Kidney (tissue), 13 donors: ENCODE measurements at regions not wholly inside any gene's neighbourhood (a gene's known extent, or its start where the extent isn't known, plus 50 kb on each side); places are given as distances from the start of the nearest gene placed in this dataset.

Experiments
- DNase-seq, 5 donors: peaks; one replicate each; pipeline ENCODE4 v3.0.0-alpha.2; 2013 to 2020
- FAIRE-seq: peaks from 2 replicates; lab custom pipeline; 2012; peaks lifted over from hg19 to GRCh38; lab: Jason Lieb, UNC
- H3K27ac ChIP-seq, 2 donors: one replicate each; pipeline ENCODE4 v1.7.0; 2013; ENCODE audit warnings: low read depth in 2 of 2, low read length in 2 of 2, inconsistent platforms in 1 of 2
- H3K27me3 ChIP-seq: one replicate; pipeline ENCODE4 v1.7.1; 2013; ENCODE audit warnings: low read length, inconsistent platforms; ENCODE audit not compliant: control insufficient read depth, insufficient read depth
- H3K36me3 ChIP-seq, 3 donors: one replicate each; pipeline versions ENCODE4 v1.7.0 to v1.7.1; 2013; ENCODE audit warnings: low read length in 3 of 3, control low read depth in 1 of 3, inconsistent platforms in 1 of 3; ENCODE audit not compliant: insufficient read depth in 3 of 3, control insufficient read depth in 2 of 3
- H3K4me1 ChIP-seq, 3 donors: one replicate each; pipeline versions ENCODE4 v1.7.0 to v1.7.1; 2013; ENCODE audit warnings: low read length in 3 of 3, inconsistent platforms in 1 of 3, low read depth in 1 of 3; ENCODE audit not compliant: control insufficient read depth in 2 of 3, insufficient read depth in 2 of 3
- H3K4me3 ChIP-seq, 3 donors: one replicate each; pipeline versions ENCODE4 v1.7.0 to v1.8.1; 2013; ENCODE audit warnings: low read length in 3 of 3, control low read depth in 1 of 3, inconsistent platforms in 1 of 3
- H3K9ac ChIP-seq, 3 donors: one replicate each; pipeline versions ENCODE4 v1.7.0 to v1.7.1; 2013; ENCODE audit warnings: low read length in 3 of 3, control low read depth in 1 of 3, inconsistent platforms in 1 of 3
- H3K9me3 ChIP-seq, 3 donors: one replicate each; pipeline versions ENCODE4 v1.7.0 to v1.7.1; 2013; ENCODE audit warnings: low read length in 3 of 3, control low read depth in 1 of 3, inconsistent platforms in 1 of 3; ENCODE audit not compliant: control insufficient read depth in 2 of 3, insufficient read depth in 1 of 3
- intact Hi-C: fragments of 100-400 bp; cut with DNase I; formaldehyde crosslinking; loops from one replicate; pipeline ENCODE4 v1.11.1; 2022
- TF ChIP-seq, protein P1 (sequence below): IDR thresholded peaks from 3 replicates; pipeline ENCODE4 v1.5.1; 2012; ENCODE audit warnings: mild to moderate bottlenecking, moderate library complexity, borderline replicate concordance; ENCODE audit not compliant: insufficient read depth; ENCODE audit errors: extremely low read depth
- donor health status: control.
- donor health status: control.
- donor health status: control.
- donor health status: control.
- donor health status: control.
- donor health status: DM: yes; HTN: yes; CAD: no.
- donor health status: Normal renal cell carcinoma (clear cell type).

DNA sequence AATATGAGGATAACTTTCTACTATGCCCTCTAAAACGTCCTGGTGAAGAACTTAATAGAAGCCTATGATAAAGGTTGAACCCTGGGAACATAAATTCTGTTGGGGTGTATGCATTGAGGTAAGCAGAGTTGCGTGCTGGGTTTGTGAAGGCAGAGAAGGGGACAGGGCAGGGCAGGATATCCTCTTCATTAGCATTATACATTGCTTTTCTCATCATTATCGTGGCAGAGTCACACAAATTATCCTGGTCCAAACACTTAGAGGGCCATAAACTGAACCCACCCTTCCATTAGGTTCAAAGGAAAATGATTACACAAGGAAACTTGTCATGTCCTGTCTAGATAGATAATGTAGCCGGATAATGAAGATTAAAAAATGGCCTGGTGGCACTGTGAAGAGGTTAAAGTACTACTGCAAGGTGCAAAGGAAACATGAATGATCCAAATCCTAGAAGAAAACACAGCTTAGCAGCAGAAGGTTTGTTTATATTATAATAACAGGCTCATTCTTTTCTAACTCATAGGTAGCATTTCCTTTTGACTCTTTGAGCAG, 189.1 kb downstream of the SPCS3 start:
- no peaks in the 10 kb centered on the region for H3K36me3 ChIP-seq
- TF ChIP-seq, protein P1, sequence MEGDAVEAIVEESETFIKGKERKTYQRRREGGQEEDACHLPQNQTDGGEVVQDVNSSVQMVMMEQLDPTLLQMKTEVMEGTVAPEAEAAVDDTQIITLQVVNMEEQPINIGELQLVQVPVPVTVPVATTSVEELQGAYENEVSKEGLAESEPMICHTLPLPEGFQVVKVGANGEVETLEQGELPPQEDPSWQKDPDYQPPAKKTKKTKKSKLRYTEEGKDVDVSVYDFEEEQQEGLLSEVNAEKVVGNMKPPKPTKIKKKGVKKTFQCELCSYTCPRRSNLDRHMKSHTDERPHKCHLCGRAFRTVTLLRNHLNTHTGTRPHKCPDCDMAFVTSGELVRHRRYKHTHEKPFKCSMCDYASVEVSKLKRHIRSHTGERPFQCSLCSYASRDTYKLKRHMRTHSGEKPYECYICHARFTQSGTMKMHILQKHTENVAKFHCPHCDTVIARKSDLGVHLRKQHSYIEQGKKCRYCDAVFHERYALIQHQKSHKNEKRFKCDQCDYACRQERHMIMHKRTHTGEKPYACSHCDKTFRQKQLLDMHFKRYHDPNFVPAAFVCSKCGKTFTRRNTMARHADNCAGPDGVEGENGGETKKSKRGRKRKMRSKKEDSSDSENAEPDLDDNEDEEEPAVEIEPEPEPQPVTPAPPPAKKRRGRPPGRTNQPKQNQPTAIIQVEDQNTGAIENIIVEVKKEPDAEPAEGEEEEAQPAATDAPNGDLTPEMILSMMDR, result no peak
- H3K9ac ChIP-seq, result no peak overlapping the region
- peak in 1 of 5 donors; percentile 12 for DNase-seq
- FAIRE-seq, result no peak
- no peak overlapping the region for H3K4me3 ChIP-seq
- H3K27ac ChIP-seq, result no peak overlapping the region
- no peaks in the 10 kb centered on the region for H3K27me3 ChIP-seq
- no peaks in the 10 kb centered on the region for H3K9me3 ChIP-seq
- no peaks in the 10 kb centered on the region for H3K4me1 ChIP-seq
- intact Hi-C loops, result no loop called here

DNA sequence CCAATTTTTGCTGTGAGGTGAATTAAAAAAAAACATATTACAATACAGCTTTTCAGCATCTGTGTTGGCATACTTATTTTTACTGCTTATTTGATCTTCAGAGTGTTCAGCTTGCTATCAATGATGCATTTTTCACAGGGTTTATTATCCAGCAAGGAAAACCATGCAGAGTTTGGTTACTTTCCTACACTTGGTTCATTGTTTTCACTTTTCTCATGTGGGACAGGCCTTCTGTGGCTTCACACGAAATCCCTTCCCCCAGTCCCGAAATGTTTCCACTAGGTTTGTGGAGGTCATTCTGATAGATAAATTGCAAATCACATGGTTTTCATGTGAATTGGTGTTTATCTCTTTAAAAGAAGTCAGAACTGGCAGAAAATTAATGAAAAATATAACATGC, 205.8 kb downstream of the SPCS3 start:
- FAIRE-seq, result no peak
- Histone ChIP-seq H3K9me3 (no peaks in the 10 kb centered on the region), H3K27me3 (no peaks in the 10 kb centered on the region), H3K9ac (no peak overlapping the region), H3K4me1 (no peaks in the 10 kb centered on the region), H3K4me3 (no peak overlapping the region), H3K36me3 (no peaks in the 10 kb centered on the region), H3K27ac (no peak overlapping the region)
- DNase-seq, result no peak
- intact Hi-C loops, result no loop called here
- TF ChIP-seq, protein P1, result no peak

DNA sequence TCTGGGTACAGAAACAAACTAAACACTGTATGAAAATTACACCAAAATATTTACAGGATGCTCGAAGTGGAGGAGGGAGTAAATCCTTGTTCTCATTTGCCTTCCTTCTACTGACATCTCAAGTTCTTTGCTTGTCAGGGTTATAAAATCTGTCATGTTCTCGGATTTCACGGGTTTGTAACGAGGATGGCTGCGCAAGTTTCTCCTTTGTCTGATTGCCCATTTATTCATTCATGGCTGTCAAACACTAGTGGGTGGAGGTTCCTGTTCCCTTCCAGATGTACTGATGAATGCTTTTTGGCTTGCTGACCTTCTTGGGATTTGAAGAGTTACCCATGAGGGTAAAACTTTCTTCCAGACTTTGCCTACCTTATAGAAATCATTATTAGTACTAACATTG, 206.9 kb downstream of the SPCS3 start:
- Histone ChIP-seq H3K36me3 (no peaks in the 10 kb centered on the region), H3K4me1 (no peaks in the 10 kb centered on the region), H3K27me3 (no peaks in the 10 kb centered on the region), H3K27ac (no peak overlapping the region), H3K9me3 (no peaks in the 10 kb centered on the region), H3K9ac (no peak overlapping the region), H3K4me3 (no peak overlapping the region)
- FAIRE-seq (no peak), DNase-seq (peak in 4 of 5 donors; percentile 33 to 87 (median 62))
- intact Hi-C loops, result no loop called here
- TF ChIP-seq, protein P1, result no peak

DNA sequence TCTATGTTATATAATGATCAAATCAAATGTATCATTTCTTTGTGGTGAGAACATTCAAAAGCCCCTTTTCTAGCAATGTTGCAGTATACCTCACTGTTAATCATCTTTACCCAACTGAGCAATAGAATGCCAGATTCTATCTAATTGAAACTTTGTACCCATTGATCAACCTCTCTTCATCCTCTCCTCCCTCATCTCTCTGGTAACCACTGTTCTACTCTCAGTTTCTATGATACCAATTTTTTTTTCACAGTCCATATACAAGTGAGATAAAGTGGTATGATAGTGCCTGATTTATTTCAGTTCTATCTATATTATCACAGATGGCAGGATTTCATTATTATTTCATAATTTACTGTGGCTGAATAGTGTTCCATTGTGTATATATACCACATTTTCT, 209.8 kb downstream of the SPCS3 start:
- H3K27ac ChIP-seq, result no peak overlapping the region
- no peak overlapping the region for H3K9ac ChIP-seq
- H3K27me3 ChIP-seq, result no peaks in the 10 kb centered on the region
- FAIRE-seq, result no peak
- DNase-seq, result no peak
- intact Hi-C loops, result no loop called here
- H3K9me3 ChIP-seq, result no peaks in the 10 kb centered on the region
- no peaks in the 10 kb centered on the region for H3K4me1 ChIP-seq
- TF ChIP-seq, protein P1, result no peak
- H3K4me3 ChIP-seq, result no peak overlapping the region
- H3K36me3 ChIP-seq, result no peaks in the 10 kb centered on the region
